ENCODE measurements at regions not wholly inside any gene's neighbourhood (a gene's known extent, or its start where the extent isn't known, plus 50 kb on each side); places are given as distances from the start of the nearest gene placed in this dataset.

DNA sequence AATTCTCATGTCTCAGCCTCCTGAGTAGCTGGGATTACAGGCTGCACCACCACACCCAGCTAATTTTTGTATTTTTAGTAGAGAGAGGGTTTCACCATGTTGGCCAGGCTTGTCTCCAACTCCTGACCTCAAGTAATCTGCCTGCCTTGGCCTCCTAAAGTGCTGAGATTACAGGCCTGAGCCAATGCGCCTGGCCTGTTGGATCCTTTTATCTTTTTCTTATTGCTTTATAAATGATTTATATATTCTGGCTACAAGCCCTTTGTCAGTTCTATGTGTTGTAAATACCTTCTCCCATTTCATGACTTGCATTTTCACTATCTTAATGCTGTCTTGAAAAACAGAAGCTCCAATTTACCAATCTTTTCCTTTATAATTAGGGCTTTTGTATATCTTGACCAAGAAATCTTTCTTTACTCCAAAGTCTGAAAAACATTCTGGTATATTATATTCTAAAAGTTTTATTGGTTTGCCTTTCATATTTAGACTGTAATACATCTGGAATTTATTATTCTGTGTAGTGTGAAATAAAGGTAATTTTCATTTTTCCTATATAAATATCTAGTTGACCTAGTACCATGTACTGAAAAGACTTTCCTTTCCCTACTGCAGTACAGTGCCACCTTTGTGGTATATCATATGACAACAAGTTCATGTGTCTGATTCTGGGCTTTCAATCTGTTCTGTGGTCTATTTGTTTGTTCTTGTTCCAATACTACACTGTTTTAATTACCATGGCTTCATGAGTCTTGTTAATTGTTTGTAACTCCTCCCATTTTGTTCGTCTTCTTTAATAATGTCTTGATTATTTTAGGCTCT lies 52.9 kb upstream of the RNU6-1 start:
- no peak for DNase-seq (ENCODE audit: low spot score)

DNA sequence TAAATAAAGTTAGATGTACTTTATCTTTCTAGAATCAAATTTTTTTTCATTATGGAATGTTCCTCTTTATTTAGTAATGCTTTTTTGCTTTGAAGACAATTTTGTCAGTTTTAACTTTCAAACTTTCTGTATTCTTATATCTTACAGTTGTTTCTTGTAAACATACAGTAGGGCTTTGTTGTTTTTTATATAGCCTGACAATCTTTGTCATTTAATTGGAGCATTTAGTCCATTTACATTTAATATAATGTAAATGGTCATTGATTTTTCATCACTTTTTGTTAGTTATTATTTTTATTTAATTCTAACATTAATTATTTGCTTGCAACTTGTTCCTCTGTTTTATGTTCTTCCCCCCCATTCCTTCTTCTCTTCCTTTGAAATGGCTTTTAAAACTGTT lies 55.4 kb upstream of the RNU6-1 start:
- DNase-seq (ENCODE audit: low spot score), result no peak

DNA sequence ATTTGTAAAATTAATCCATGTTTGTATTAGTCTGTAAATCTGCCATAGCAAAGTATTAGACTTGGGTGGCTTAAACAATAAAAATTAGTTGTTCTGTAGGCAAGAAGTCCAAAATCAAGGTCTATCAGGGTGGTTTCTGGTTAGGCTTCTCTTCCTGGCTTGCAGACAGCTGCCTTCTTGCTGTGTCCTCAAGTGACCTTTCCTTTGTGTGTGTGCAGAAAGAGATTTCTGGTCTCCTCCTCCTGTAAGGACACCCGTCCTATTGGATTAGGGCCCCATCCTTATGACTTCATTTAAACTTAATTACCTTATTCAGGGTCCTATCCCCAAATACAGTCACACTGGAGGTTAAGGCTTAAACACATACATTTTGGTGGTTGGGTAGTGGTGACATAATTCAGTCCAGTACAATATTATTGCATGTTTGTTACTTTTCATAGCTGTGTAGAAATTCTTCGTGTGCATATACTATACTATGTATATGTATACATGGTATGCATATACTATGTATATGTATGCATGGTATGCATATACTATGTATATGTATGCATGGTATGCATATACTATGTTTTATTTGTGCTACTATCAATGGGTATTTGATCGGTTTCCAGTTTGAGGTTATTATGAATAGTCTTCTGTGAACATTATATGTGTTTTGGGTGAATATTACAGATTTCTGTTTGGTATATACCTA lies 57.9 kb upstream of the RNU6-1 start:
- DNase-seq (ENCODE audit: low spot score), result no peak

DNA sequence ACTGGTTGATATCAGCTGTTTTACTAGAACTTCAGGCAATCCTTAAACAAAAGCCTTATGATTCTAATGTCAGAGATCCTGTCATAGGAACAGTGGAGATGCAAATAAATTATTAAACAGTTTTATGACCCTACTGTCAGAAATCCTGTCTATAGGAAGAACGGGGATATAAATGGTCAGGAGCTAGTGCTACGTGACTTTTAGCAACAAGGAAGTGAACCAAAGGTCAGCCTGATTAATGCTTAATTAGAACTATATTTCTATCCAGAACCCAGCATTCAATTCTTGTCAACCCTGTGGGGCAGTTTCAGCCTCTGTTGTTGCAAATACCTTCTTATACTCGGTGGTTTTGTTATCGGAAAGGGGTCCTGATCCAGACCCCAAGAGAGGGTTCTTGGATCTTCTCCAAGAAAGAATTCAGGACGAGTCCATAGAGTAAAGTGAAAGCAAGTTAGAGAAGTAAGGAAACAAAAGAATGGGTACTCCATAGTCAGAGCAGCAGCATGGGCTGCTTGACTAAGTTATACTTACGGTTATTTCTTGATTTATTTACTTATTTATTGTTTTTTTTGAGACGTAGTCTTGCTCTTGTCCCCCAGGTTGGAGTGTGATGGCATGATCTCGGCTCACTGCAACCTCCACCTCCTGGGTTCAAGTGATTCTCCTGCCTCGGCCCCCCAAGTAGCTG lies 59.9 kb upstream of the RNU6-1 start:
- DNase-seq (ENCODE audit: low spot score), result no peak

DNA sequence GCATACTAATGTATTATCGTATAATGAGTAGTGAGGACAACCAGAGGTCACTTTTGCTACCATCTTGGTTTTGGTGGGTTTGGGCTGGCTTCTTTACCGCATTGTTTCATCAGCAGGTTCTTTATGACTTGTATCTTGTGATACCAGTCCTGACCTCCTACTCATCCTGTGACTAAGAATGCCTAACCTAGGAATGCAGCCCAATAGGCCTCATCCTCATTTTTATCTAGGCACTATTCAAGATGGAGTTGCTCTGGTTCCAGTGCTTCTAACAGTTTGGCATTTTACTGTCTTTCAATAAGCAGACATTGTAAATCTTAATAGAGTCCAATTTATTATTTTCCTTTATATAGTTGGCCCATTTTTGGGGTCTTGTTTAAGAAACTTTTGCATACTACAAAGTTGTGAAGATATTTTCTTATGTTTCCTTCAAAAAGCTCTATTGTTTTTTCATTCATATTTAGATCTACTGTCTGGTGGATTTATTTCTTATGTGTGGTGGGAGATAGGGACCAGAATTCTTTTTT lies 60.8 kb upstream of the RNU6-1 start:
- DNase-seq (ENCODE audit: low spot score), result no peak

DNA sequence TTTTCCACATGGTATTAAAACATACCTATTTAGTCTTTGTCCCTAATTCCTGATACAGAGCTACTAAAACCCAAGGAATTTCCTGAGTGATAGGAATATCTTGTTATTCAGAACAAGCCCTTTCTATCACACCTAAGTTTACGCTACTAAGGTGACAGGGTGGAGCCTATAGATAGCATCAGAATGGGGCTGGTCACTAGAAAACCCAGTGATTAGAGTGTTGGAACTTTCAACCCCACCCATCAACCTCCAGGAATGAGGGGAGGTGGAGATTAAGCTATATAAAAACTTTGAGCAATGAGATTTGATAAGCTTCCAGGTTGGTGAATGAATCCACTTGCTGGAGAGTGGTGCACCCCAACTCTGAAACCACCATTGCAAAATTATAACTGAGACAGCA lies 62.1 kb upstream of the RNU6-1 start:
- no peak for DNase-seq (ENCODE audit: low spot score)

DNA sequence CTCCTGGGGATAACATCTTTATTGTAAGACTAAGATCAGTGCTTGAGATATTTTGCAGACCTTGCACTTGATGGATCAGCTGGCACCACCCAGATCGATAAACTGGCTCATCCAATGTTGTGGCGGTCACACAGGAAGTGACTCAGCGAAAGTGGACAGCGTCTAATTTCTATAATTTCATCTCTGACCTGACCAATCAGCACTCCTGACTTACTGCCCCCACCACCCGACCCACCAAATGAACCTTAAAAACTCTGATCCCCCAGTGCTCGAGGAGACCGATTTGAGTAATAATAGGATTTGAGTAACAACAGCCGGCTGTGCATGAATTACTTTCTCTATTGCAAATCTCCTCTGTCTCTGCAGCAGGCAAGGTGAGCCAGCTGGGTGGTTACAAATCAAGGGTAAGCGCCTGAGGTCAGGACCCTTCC lies 62.7 kb upstream of the RNU6-1 start:
- DNase-seq (ENCODE audit: low spot score), result no peak

DNA sequence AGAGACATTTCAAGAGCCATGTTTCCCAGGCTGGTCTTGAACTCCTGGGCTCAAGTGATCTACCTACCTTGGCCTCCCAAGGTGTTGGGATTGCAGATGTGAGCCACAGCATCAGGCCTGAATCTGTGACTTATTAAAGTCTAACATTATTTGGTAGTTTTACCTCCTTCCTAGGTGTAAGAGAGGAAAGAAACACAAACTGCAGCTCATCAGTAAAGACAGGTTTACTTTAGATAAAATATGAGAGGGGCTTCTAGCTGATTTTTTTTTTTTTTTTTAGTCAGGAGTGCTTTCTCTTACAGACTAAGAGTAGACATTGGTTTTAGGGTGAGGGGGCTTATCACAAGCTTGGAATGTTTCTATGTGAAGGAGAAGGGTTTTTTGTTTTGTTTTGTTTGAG lies 63.9 kb upstream of the RNU6-1 start:
- DNase-seq (ENCODE audit: low spot score), result no peak

DNA sequence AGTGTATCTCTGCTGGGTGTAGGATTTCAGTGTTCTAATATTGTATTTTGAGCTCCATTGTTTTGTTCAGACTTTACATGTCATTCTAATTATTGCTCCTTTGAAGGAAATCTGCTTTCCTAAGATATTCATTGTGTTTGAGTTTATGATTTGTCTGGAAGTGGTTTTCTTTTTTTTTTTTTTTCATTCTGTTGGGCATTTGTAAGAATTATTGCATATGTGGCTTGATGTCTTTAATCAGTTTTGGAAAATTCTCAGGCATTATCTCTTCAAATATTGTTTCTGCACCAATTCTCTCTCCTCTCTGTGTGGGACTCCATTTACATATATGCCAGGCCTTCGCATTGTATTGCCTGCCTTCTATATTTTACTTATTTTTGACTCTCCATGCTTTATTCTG lies 65.8 kb upstream of the RNU6-1 start:
- DNase-seq (ENCODE audit: low spot score), result no peak

DNA sequence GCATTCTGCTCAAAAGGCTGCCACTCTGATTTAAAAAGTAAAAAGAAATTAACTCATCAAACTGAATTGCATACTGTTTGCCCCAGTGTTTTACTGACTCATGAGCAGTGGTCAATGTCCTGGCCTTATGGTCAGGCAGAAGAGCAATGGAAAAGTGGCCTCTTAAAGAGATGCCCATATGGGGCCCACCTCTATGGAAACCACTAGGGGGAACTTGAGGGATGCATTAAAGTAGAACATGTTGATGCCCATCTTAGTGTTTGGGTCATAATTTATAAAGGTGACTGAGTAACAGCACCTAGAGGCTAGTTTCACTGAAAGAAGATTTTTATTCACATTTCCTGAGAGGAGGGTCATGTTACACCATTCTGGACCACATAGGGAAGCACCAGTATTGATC lies 66.5 kb upstream of the RNU6-1 start:
- no peak for DNase-seq (ENCODE audit: low spot score)

DNA sequence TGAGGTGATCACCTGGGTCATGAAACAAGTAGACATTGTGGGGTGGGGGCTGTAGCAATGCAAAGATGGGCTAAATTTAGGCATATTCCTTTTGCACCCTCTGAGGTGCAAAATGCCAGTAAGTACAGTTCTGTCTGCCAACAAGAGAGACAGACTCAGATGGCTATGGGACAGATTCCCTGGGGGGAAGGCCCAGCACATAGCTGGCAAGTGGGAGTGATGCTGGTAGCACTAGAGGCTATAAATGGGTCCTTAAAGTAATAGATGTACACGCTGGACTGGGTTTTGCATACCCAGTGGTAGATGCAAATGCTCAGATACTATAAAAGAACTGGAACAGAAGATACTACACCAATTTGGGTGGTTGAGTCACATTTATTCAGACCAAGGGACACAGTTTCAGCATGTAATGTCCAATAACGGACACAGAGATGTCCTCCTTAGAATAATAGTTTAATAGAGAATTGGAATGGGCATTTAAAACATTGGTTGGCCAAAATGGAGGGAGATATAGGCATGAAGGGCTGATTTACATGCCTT lies 67.4 kb upstream of the RNU6-1 start:
- DNase-seq (ENCODE audit: low spot score), result no peak

DNA sequence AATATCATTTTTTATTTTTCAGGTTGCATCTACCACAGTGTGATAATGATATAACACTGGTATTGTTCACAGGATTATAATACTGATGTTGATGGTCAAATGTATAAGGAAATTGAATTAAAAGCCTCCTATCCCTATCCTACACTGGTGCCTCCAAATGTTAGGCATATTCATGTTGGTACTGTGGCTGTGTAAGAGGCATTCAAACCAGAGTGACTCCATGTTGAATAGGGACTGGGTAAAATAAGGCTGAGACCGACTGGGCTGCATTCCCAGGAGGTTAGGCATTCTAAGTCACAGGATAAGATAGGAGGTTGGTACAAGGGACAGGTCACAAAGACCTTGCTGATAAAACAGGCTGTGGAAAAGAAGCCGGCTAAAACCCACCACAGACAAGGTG lies 68.9 kb upstream of the RNU6-1 start:
- no peak for DNase-seq (ENCODE audit: low spot score)

DNA sequence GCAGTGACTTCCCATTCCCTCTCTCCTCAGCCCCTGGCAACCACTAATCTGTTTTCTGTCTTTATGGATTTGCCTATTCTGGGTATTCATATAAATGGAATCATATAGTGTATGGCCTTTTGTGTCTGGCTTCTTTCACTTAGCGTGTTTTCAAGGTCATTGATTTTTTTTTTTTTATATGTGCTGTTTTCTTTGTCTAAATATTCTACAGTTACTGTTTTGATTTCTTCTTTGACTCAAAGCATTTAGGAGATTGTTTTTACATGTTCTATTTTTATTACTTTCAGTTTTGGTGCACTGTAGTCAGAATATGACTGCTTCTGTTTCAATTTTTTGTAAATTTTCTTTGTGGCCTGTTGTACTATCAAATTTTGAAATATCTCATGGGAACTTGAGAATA lies 71.9 kb upstream of the RNU6-1 start:
- no peak for DNase-seq (ENCODE audit: low spot score)

DNA sequence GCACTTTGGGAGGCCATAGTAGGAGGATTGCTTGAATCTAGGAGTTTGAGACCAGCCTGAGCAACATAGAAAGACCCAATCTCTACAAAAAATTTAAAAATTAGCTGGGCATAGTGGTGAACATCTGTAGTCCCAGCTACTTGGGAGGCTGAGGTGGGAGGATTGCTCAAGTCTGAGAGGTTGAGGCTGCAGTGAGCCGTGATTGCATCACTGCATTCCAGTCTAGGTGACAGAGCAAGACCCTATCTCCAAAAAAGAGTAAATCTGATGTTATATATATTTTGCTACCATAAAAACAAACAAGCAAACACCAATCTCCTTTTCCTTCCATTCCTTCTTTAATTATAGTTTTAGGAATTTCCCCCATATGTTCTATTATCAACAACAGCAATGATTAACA lies 74.2 kb upstream of the RNU6-1 start:
- DNase-seq (ENCODE audit: low spot score), result no peak

DNA sequence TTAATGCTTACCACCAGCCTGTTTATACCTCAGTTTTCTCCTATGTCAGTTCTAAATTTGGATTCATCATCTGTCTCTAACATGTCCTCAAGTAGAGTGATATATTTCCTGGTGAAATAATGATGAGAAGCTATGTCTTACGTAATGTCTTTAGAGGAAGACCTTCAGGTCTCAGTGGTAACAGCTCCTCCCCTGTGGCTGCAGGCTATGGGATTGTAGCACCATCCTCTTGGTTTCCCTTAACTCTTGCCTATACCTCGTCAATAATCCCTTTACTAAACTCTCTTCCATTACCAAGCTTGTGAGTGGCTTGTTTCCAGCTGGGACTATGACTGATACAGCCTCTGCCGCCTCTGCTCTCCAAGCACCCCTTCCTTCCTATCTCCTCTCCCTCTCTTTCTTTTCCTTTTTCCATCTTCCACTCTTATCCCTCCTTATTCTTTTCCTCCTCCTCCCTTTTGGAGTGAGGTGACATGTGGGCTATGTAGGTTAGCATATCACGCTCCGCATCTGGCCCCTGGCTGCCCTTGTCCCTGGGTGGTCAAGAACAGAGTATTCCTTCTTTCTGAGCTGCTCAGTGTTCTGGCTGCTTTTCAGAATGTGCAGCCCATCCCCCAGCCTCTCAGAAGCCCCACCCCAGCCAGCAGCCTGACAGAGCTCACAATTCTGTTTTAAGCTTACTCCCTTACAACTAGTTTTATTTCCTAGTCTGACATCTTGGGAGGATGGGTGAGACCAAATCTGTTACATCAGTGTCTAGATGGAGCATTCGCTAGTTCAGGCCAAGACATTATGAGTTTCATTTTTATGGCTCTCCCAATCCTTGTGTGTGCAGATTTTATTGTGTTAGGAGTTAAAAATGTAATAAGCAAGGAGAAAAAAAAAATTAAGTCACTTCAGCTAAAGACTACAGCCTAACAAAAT lies 75.0 kb upstream of the RNU6-1 start:
- DNase-seq (ENCODE audit: low spot score), result no peak

DNA sequence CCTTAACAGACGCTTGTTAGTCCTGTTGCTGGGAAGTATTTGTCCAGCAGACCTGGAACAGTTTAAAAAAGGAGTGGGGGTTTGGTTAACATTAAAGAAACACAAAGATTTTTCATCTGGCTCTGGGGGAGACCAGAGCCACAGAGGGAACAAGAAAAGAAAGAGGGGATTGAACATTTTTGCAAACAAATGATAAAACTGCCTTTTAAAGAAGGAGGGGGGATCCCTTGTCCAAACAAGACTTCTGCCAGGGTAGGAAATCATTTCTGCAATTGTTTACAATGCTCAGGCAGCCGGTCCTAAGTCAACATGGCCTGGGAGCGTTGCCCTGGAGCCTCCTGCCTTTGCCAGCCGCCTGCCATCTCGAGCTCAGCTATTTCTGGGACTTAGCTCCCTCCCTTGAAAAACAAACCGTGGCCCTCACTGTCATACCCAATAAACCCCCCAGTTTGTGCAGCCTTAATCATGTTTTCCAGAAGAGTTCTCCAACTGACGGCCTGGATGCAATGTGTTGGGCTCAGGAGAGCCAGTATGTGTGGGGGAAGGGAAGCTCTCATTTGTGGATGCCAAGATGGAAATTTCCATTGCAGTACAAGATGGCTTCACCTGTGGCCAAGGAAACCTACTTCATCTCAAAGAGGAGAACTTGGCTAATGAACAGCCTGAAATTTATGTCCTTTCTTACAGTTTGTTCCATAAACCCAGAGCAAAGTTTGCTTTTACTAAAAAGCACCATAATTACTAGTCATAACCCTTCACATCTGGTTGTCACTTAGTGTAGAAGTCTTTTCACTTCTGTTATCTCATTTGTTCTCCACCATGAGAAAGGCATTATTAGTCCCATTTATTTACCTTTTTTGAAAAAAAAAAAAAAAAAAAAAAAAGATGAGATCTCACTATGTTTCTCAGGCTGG lies 75.9 kb upstream of the RNU6-1 start:
- DNase-seq (ENCODE audit: low spot score), result no peak

DNA sequence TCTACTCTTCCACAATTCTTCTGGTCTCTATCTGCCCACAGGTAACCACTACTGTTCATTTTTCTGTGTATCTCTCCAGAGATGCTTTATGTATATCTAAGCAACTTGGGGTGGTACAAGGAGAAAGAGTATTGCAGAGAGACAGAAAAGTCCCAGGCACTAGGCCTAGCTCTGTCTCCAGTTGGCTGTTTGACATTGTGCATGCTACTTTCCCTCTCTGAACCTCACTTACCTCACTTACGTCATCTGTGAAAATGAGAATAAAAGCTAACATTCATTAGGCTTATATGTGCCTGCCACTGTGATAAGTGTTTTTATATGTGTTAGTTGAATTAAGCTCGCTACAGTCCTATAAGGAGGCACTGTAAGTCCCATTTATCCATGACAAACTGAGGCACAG lies 76.7 kb upstream of the RNU6-1 start:
- no peak for DNase-seq (ENCODE audit: low spot score)

DNA sequence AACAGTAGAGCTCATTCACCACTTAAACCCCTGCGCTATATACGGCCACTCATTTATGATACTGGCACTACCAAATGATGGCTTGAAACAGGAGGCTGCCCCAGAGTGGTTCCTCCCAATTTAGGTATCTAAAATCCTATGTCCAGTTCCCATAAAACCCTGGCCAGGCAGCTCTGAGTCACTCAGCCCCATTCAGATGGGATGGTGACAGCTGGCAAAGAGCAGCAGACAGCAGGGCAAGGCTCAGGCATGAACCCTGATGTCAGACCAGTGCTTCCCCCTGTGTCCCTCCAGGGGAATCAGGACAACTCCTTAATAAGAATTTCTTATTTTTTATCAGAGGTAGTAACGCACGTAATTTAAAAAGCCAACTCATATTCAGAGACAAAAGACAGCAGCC lies 77.2 kb upstream of the RNU6-1 start:
- DNase-seq (ENCODE audit: low spot score), result no peak

DNA sequence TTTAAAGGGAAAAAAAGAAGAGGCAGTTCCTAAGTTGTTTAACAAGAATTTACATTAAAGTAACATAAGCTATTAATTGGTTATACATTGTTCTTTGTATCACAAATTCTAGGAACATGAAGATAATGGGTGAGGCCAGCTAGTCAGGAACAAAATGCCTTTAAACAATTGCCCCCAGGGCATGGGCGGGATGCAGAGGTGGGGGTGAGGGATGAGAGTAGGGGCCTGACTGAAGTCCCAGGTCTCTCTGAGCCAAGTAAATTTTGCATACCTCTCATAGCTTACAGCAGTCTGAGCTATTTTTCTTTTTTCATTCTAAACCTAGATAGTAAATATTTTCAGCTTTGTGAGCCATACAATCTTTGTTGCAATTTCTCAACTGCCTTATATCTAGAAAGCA lies 77.8 kb upstream of the RNU6-1 start:
- DNase-seq (ENCODE audit: low spot score), result no peak

DNA sequence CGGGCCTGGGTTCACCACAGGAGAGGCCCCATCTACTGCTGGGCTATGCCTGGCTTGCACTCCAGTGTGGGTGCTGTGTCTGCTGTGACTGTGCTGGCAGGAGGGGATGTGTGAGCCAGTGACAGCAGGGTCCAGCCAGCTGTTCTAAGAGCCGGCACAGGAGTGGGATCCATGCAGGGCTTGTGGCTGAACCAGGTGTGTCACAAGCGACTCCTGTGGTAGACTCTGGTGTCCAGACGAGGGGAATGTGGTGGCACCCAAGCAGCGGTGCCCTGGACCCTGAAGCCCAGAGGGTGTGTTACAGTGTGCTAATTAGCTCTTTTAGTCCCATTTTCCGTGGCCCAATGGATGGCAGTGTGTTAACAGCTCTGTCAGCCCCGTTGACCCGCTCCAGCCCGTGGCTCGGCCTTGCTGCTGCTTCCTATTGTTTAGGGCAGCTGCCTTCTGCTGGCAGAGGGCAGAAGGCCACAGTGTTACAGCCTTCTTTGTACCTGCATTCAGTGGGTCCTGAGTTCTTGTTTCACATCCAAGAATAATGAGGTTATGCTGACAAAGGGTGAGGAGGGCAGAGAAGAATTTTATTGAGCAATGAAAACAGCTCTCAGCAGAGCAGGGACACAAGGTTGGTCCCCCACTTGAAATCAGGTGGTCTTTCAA lies 78.5 kb upstream of the RNU6-1 start:
- DNase-seq (ENCODE audit: low spot score), result no peak

Data from A172 (cell line).